ENCODE measurements at regions not wholly inside any gene's neighbourhood (a gene's known extent, or its start where the extent isn't known, plus 50 kb on each side); places are given as distances from the start of the nearest gene placed in this dataset.
A peak's percentile ranks its signal among the peaks of the same experiment; 100 is the strongest.

- H3K27me3 ChIP-seq (ENCODE audit: insufficient read depth, low read length) = no peaks in the 10 kb centered on the region
- H3K36me3 ChIP-seq (ENCODE audit: insufficient read depth, low read length) = no peaks in the 10 kb centered on the region
- H3K4me3 ChIP-seq (ENCODE audit: low read depth, low read length, poor library complexity, severe bottlenecking) = no peak overlapping the region
- H2AFZ ChIP-seq (ENCODE audit: low read length) = no peak overlapping the region
- no peak overlapping the region for H3K27ac ChIP-seq (ENCODE audit: low read depth, low read length, poor library complexity, severe bottlenecking)
- TF ChIP-seq EZH2 (IDR thresholded peaks at IDR 0.05; ENCODE audit: borderline replicate concordance, low read length) (no peak), CTCF (IDR thresholded peaks at IDR 0.05; ENCODE audit: low read length) (no peak)
- H3K9ac ChIP-seq (ENCODE audit: low read length) = no peak overlapping the region
- H3K9me2 ChIP-seq (ENCODE audit: low read depth, low read length) = no peaks in the 10 kb centered on the region
- no peaks in the 10 kb centered on the region for H3K9me3 ChIP-seq (ENCODE audit: low read length)
- H3F3A ChIP-seq (ENCODE audit: insufficient read depth, low read length) = no peaks in the 10 kb centered on the region
- no peaks in the 10 kb centered on the region for H3K79me2 ChIP-seq (ENCODE audit: insufficient read depth, low read length)
- no peaks in the 10 kb centered on the region for H3K4me1 ChIP-seq (ENCODE audit: insufficient read depth, low read length, severe bottlenecking)
- no peaks in the 10 kb centered on the region for H4K20me1 ChIP-seq (ENCODE audit: insufficient read depth, low read length)
- no peak overlapping the region for H3K4me2 ChIP-seq (ENCODE audit: low read length)
Observed at GRCh38 chr11:31960126-31960525, 130.7 kb upstream of the RCN1 start.

GRCh38 chr11:31959716-31960115 is 131.2 kb upstream of the RCN1 start:
- no peak overlapping the region for H3K9ac ChIP-seq (ENCODE audit: low read length)
- H4K20me1 ChIP-seq (ENCODE audit: insufficient read depth, low read length) = no peaks in the 10 kb centered on the region
- H3K4me1 ChIP-seq (ENCODE audit: insufficient read depth, low read length, severe bottlenecking) = no peaks in the 10 kb centered on the region
- H3K79me2 ChIP-seq (ENCODE audit: insufficient read depth, low read length) = no peaks in the 10 kb centered on the region
- H3K36me3 ChIP-seq (ENCODE audit: insufficient read depth, low read length) = no peaks in the 10 kb centered on the region
- H3K9me2 ChIP-seq (ENCODE audit: low read depth, low read length) = no peaks in the 10 kb centered on the region
- H3K9me3 ChIP-seq (ENCODE audit: low read length) = no peaks in the 10 kb centered on the region
- H3F3A ChIP-seq (ENCODE audit: insufficient read depth, low read length) = no peaks in the 10 kb centered on the region
- H3K27ac ChIP-seq (ENCODE audit: low read depth, low read length, poor library complexity, severe bottlenecking) = no peak overlapping the region
- no peak overlapping the region for H3K4me2 ChIP-seq (ENCODE audit: low read length)
- no peak overlapping the region for H3K4me3 ChIP-seq (ENCODE audit: low read depth, low read length, poor library complexity, severe bottlenecking)
- TF ChIP-seq EZH2 (IDR thresholded peaks at IDR 0.05; ENCODE audit: borderline replicate concordance, low read length) (no peak), CTCF (IDR thresholded peaks at IDR 0.05; ENCODE audit: low read length) (no peak)
- H2AFZ ChIP-seq (ENCODE audit: low read length) = no peak overlapping the region
- H3K27me3 ChIP-seq (ENCODE audit: insufficient read depth, low read length) = no peaks in the 10 kb centered on the region

- Histone ChIP-seq H4K20me1 (ENCODE audit: insufficient read depth, low read length) (no peaks in the 10 kb centered on the region), H3F3A (ENCODE audit: insufficient read depth, low read length) (no peaks in the 10 kb centered on the region), H3K27me3 (ENCODE audit: insufficient read depth, low read length) (no peaks in the 10 kb centered on the region), H3K4me1 (ENCODE audit: insufficient read depth, low read length, severe bottlenecking) (no peaks in the 10 kb centered on the region), H3K79me2 (ENCODE audit: insufficient read depth, low read length) (no peaks in the 10 kb centered on the region), H2AFZ (ENCODE audit: low read length) (no peak overlapping the region), H3K4me3 (ENCODE audit: low read depth, low read length, poor library complexity, severe bottlenecking) (no peak overlapping the region), H3K9me3 (ENCODE audit: low read length) (no peaks in the 10 kb centered on the region), H3K4me2 (ENCODE audit: low read length) (no peak overlapping the region), H3K9ac (ENCODE audit: low read length) (no peak overlapping the region), H3K27ac (ENCODE audit: low read depth, low read length, poor library complexity, severe bottlenecking) (no peak overlapping the region), H3K36me3 (ENCODE audit: insufficient read depth, low read length) (no peaks in the 10 kb centered on the region), H3K9me2 (ENCODE audit: low read depth, low read length) (no peaks in the 10 kb centered on the region)
- TF ChIP-seq CTCF (IDR thresholded peaks at IDR 0.05; ENCODE audit: low read length) (peak; percentile 91), EZH2 (IDR thresholded peaks at IDR 0.05; ENCODE audit: borderline replicate concordance, low read length) (no peak)
Observed at GRCh38 chr11:31958076-31958735, 132.7 kb upstream of the RCN1 start.

Data from OCI-LY1 (cell line).